IPS-18a (cell line): ENCODE measurements at regions not wholly inside any gene's neighbourhood (a gene's known extent, or its start where the extent isn't known, plus 50 kb on each side); places are given as distances from the start of the nearest gene placed in this dataset.

ENCODE experiments used
- H3K27ac ChIP-seq: one replicate; pipeline ENCODE4 v1.5.1; 2013; ENCODE audit warnings: low read length
- H3K27me3 ChIP-seq: one replicate; pipeline ENCODE4 v1.6.1; 2013; ENCODE audit warnings: mild to moderate bottlenecking, low read length; ENCODE audit not compliant: control insufficient read depth, insufficient read depth
- H3K36me3 ChIP-seq: one replicate; pipeline ENCODE4 v1.6.1; 2013; ENCODE audit warnings: low read depth, low read length; ENCODE audit not compliant: control insufficient read depth
- H3K4me1 ChIP-seq: one replicate; pipeline ENCODE4 v1.6.1; 2013; ENCODE audit warnings: low read depth, low read length; ENCODE audit not compliant: control insufficient read depth
- H3K4me3 ChIP-seq: one replicate; pipeline ENCODE4 v1.5.1; 2013; ENCODE audit warnings: low read length
- H3K9ac ChIP-seq: one replicate; pipeline ENCODE4 v1.6.1; 2013; ENCODE audit warnings: mild to moderate bottlenecking, low read length, moderate library complexity
- H3K9me3 ChIP-seq: one replicate; pipeline ENCODE4 v1.6.1; 2013; ENCODE audit warnings: low read depth, low read length; ENCODE audit not compliant: control insufficient read depth

- Histone ChIP-seq H3K9ac (no peak overlapping the region), H3K4me3 (no peak overlapping the region), H3K9me3 (no peaks in the 10 kb centered on the region), H3K4me1 (peaks cover under 1% of the 10 kb centered on the region), H3K27me3 (no peaks in the 10 kb centered on the region), H3K36me3 (no peaks in the 10 kb centered on the region), H3K27ac (no peak overlapping the region)
Observed at GRCh38 chr3:107992976-107993684, 97.7 kb downstream of the CD47 start.

- Histone ChIP-seq H3K36me3 (no peaks in the 10 kb centered on the region), H3K27ac (no peak overlapping the region), H3K27me3 (no peaks in the 10 kb centered on the region), H3K4me1 (no peaks in the 10 kb centered on the region), H3K9ac (no peak overlapping the region), H3K4me3 (no peak overlapping the region), H3K9me3 (no peaks in the 10 kb centered on the region)
Observed at GRCh38 chr3:107990926-107991325, 99.9 kb downstream of the CD47 start.

- Histone ChIP-seq H3K4me1 (no peaks in the 10 kb centered on the region), H3K36me3 (no peaks in the 10 kb centered on the region), H3K27ac (no peak overlapping the region), H3K4me3 (no peak overlapping the region), H3K9me3 (no peaks in the 10 kb centered on the region), H3K27me3 (no peaks in the 10 kb centered on the region), H3K9ac (no peak overlapping the region)
Observed at GRCh38 chr3:107990433-107990832, 100.4 kb downstream of the CD47 start.

GRCh38 chr3:107989661-107990060 lies 101.2 kb downstream of the CD47 start:
- no peak overlapping the region for H3K9ac ChIP-seq
- H3K9me3 ChIP-seq: no peaks in the 10 kb centered on the region
- H3K27ac ChIP-seq: no peak overlapping the region
- no peaks in the 10 kb centered on the region for H3K4me1 ChIP-seq
- H3K27me3 ChIP-seq: no peaks in the 10 kb centered on the region
- no peaks in the 10 kb centered on the region for H3K36me3 ChIP-seq
- H3K4me3 ChIP-seq: no peak overlapping the region

GRCh38 chr3:107988460-107989175 lies 102.2 kb downstream of the CD47 start:
- no peak overlapping the region for H3K4me3 ChIP-seq
- H3K27me3 ChIP-seq: no peaks in the 10 kb centered on the region
- H3K4me1 ChIP-seq: no peaks in the 10 kb centered on the region
- no peaks in the 10 kb centered on the region for H3K9me3 ChIP-seq
- no peak overlapping the region for H3K27ac ChIP-seq
- no peak overlapping the region for H3K9ac ChIP-seq
- H3K36me3 ChIP-seq: no peaks in the 10 kb centered on the region

GRCh38 chr3:107987036-107987939 lies 103.5 kb downstream of the CD47 start:
- no peaks in the 10 kb centered on the region for H3K9me3 ChIP-seq
- H3K4me3 ChIP-seq: no peak overlapping the region
- no peak overlapping the region for H3K27ac ChIP-seq
- H3K27me3 ChIP-seq: no peaks in the 10 kb centered on the region
- H3K9ac ChIP-seq: no peak overlapping the region
- H3K4me1 ChIP-seq: no peaks in the 10 kb centered on the region
- H3K36me3 ChIP-seq: no peaks in the 10 kb centered on the region

GRCh38 chr3:107986505-107986904 lies 104.3 kb downstream of the CD47 start:
- H3K36me3 ChIP-seq: no peaks in the 10 kb centered on the region
- no peaks in the 10 kb centered on the region for H3K27me3 ChIP-seq
- no peaks in the 10 kb centered on the region for H3K9me3 ChIP-seq
- H3K27ac ChIP-seq: no peak overlapping the region
- H3K4me1 ChIP-seq: no peaks in the 10 kb centered on the region
- no peak overlapping the region for H3K4me3 ChIP-seq
- H3K9ac ChIP-seq: no peak overlapping the region

GRCh38 chr3:107985496-107985895 lies 105.3 kb downstream of the CD47 start:
- no peaks in the 10 kb centered on the region for H3K36me3 ChIP-seq
- H3K4me1 ChIP-seq: no peaks in the 10 kb centered on the region
- H3K9ac ChIP-seq: no peak overlapping the region
- no peaks in the 10 kb centered on the region for H3K9me3 ChIP-seq
- no peaks in the 10 kb centered on the region for H3K27me3 ChIP-seq
- H3K27ac ChIP-seq: no peak overlapping the region
- H3K4me3 ChIP-seq: no peak overlapping the region

- no peaks in the 10 kb centered on the region for H3K4me1 ChIP-seq
- no peaks in the 10 kb centered on the region for H3K27me3 ChIP-seq
- no peak overlapping the region for H3K9ac ChIP-seq
- no peak overlapping the region for H3K27ac ChIP-seq
- no peaks in the 10 kb centered on the region for H3K36me3 ChIP-seq
- H3K4me3 ChIP-seq: no peak overlapping the region
- no peaks in the 10 kb centered on the region for H3K9me3 ChIP-seq
Observed at GRCh38 chr3:107983247-107983646, 107.6 kb downstream of the CD47 start.

- H3K36me3 ChIP-seq: no peaks in the 10 kb centered on the region
- H3K4me3 ChIP-seq: no peak overlapping the region
- H3K9me3 ChIP-seq: no peaks in the 10 kb centered on the region
- no peaks in the 10 kb centered on the region for H3K4me1 ChIP-seq
- H3K27ac ChIP-seq: no peak overlapping the region
- no peaks in the 10 kb centered on the region for H3K27me3 ChIP-seq
- no peak overlapping the region for H3K9ac ChIP-seq
Observed at GRCh38 chr3:107982165-107982564, 108.7 kb downstream of the CD47 start.

- Histone ChIP-seq H3K9me3 (no peaks in the 10 kb centered on the region), H3K9ac (no peak overlapping the region)
Observed at GRCh38 chr3:107981471-107982111, 109.2 kb downstream of the CD47 start.

More at GRCh38 chr3:107981471-107982111, 109.2 kb downstream of the CD47 start:
- H3K27ac ChIP-seq: no peak overlapping the region
- H3K27me3 ChIP-seq: no peaks in the 10 kb centered on the region
- no peaks in the 10 kb centered on the region for H3K4me1 ChIP-seq
- H3K36me3 ChIP-seq: no peaks in the 10 kb centered on the region
- H3K4me3 ChIP-seq: no peak overlapping the region
